OCI-LY7 (cell line): ENCODE measurements at regions not wholly inside any gene's neighbourhood (a gene's known extent, or its start where the extent isn't known, plus 50 kb on each side); places are given as distances from the start of the nearest gene placed in this dataset.

Experiments
- BruUV-seq: library from RNA; stranded (reverse); fragments of 400-500 nt; replicated peaks from 2 replicates; lab custom pipeline; 2021; lab: Mats Ljungman, UMichigan
- CTCF ChIA-PET: fragments of 300-600 bp; sonication (Branson Sonifier 250); formaldehyde crosslinking; loops from one replicate; lab custom pipeline; 2022; ENCODE audit warnings: antibody characterized with exemption; ENCODE audit not compliant: unreplicated experiment; lab: Charles Lee
- POLR2A ChIA-PET: fragments of 300-600 bp; sonication (Branson Sonifier 250); formaldehyde crosslinking; loops from one replicate; lab custom pipeline; 2022; ENCODE audit warnings: antibody characterized with exemption; lab: Charles Lee
- DNase-seq: peaks from one replicate; pipeline ENCODE4 v3.0.0-alpha.2; 2015; ENCODE audit warnings: low spot score
- H2AFZ ChIP-seq: fragments of 200-600 bp; sonication (generic), shearing (Covaris generic); 2 replicates; pipeline ENCODE4 v1.6.1; 2014; ENCODE audit warnings: mild to moderate bottlenecking, antibody characterized with exemption, low read length, moderate library complexity
- H3K27ac ChIP-seq: fragments of 200-600 bp; sonication (generic); 2 replicates; pipeline ENCODE4 v1.5.1; 2014; ENCODE audit warnings: mixed run types, low read depth, mild to moderate bottlenecking, moderate library complexity, low read length, inconsistent platforms; ENCODE audit not compliant: poor library complexity, severe bottlenecking
- H3K36me3 ChIP-seq: fragments of 200-600 bp; sonication (generic); 2 replicates; pipeline ENCODE4 v1.6.1; 2014; ENCODE audit warnings: mild to moderate bottlenecking, antibody characterized with exemption, low read length, moderate library complexity, mixed read lengths; ENCODE audit not compliant: insufficient read depth
- H3K4me1 ChIP-seq: fragments of 200-600 bp; sonication (generic); 2 replicates; pipeline ENCODE4 v1.5.1; 2014; ENCODE audit warnings: mild to moderate bottlenecking, low read length; ENCODE audit not compliant: insufficient read depth, poor library complexity, severe bottlenecking
- H3K4me2 ChIP-seq: fragments of 200-600 bp; sonication (generic); 2 replicates; pipeline ENCODE4 v1.6.1; 2014; ENCODE audit warnings: mild to moderate bottlenecking, low read length
- H3K4me3 ChIP-seq: fragments of 200-600 bp; sonication (generic); 2 replicates; pipeline ENCODE4 v1.5.1; 2014; ENCODE audit warnings: mild to moderate bottlenecking, low read depth, low read length; ENCODE audit not compliant: poor library complexity, severe bottlenecking
- H3K79me2 ChIP-seq: fragments of 200-600 bp; sonication (generic); 2 replicates; pipeline ENCODE4 v1.6.1; 2016; ENCODE audit warnings: low read depth, mild to moderate bottlenecking, low read length, moderate library complexity, mixed read lengths; ENCODE audit not compliant: insufficient read depth
- H3K9me2 ChIP-seq: fragments of 200-600 bp; sonication (generic); 2 replicates; pipeline ENCODE4 v1.6.1; 2016; ENCODE audit warnings: mild to moderate bottlenecking, low read length, mixed read lengths; ENCODE audit not compliant: insufficient read depth
- H3K9me3 ChIP-seq: fragments of 200-600 bp; sonication (generic); 2 replicates; pipeline ENCODE4 v1.6.1; 2014; ENCODE audit warnings: mild to moderate bottlenecking, mixed run types, low read length, mixed read lengths
- H4K20me1 ChIP-seq: fragments of 200-600 bp; sonication (generic); 2 replicates; pipeline ENCODE4 v1.6.1; 2014; ENCODE audit warnings: mild to moderate bottlenecking, antibody characterized with exemption, low read length, moderate library complexity, mixed read lengths; ENCODE audit not compliant: insufficient read depth
- CTCF ChIP-seq: fragments of 200-600 bp; sonication (generic); conservative IDR thresholded peaks from 2 replicates; pipeline ENCODE4 v1.5.1; 2014; ENCODE audit warnings: mild to moderate bottlenecking, antibody characterized with exemption, low read length, moderate library complexity, mixed read lengths
- EZH2phosphoT487 ChIP-seq: fragments of 200-600 bp; sonication (generic); IDR thresholded peaks from 2 replicates; pipeline ENCODE4 v1.6.1; 2018; ENCODE audit warnings: low read depth, borderline replicate concordance, mild to moderate bottlenecking, mixed run types, antibody characterized with exemption, low read length, moderate library complexity, mixed read lengths
- intact Hi-C: fragments of 100-400 bp; cut with micrococcal nuclease; formaldehyde crosslinking; loops from one replicate; pipeline ENCODE4 v1.10.0; 2022; ENCODE audit not compliant: unreplicated experiment

GRCh38 chr5:136526021-136526420 lies 160.7 kb upstream of the TRPC7 start:
- Histone ChIP-seq H3K9me2 (no peaks in the 10 kb centered on the region), H2AFZ (no peak overlapping the region), H3K4me2 (no peak overlapping the region), H3K4me3 (no peak overlapping the region), H3K27ac (no peak overlapping the region), H3K79me2 (no peaks in the 10 kb centered on the region), H4K20me1 (no peaks in the 10 kb centered on the region), H3K4me1 (no peaks in the 10 kb centered on the region), H3K9me3 (no peaks in the 10 kb centered on the region), H3K36me3 (no peaks in the 10 kb centered on the region)
- TF ChIP-seq EZH2phosphoT487 (no peak), CTCF (no peak)
- DNase-seq, result no peak
- no TSS peak for BruUV-seq
- ChIA-PET CTCF (no interaction called here), POLR2A (no interaction called here)
- intact Hi-C loops, result no loop called here

GRCh38 chr5:136525597-136525996 lies 160.3 kb upstream of the TRPC7 start:
- no peak overlapping the region for H3K4me2 ChIP-seq
- POLR2A ChIA-PET, result no interaction called here
- intact Hi-C loops, result no loop called here
- BruUV-seq, result no TSS peak
- H2AFZ ChIP-seq, result no peak overlapping the region
- H3K9me3 ChIP-seq, result no peaks in the 10 kb centered on the region
- no peaks in the 10 kb centered on the region for H4K20me1 ChIP-seq
- no peaks in the 10 kb centered on the region for H3K79me2 ChIP-seq
- CTCF ChIA-PET, result no interaction called here
- no peaks in the 10 kb centered on the region for H3K9me2 ChIP-seq
- no peak for DNase-seq
- TF ChIP-seq EZH2phosphoT487 (no peak), CTCF (no peak)
- no peak overlapping the region for H3K4me3 ChIP-seq
- H3K4me1 ChIP-seq, result no peaks in the 10 kb centered on the region
- no peak overlapping the region for H3K27ac ChIP-seq
- no peaks in the 10 kb centered on the region for H3K36me3 ChIP-seq

- no TSS peak for BruUV-seq
- H3K79me2 ChIP-seq, result no peaks in the 10 kb centered on the region
- H3K4me1 ChIP-seq, result no peaks in the 10 kb centered on the region
- ChIA-PET POLR2A (no interaction called here), CTCF (no interaction called here)
- TF ChIP-seq CTCF (no peak), EZH2phosphoT487 (no peak)
- H3K27ac ChIP-seq, result no peak overlapping the region
- no peak overlapping the region for H3K4me3 ChIP-seq
- no peaks in the 10 kb centered on the region for H3K36me3 ChIP-seq
- DNase-seq, result no peak
- H2AFZ ChIP-seq, result no peak overlapping the region
- no peak overlapping the region for H3K4me2 ChIP-seq
- H4K20me1 ChIP-seq, result no peaks in the 10 kb centered on the region
- no peaks in the 10 kb centered on the region for H3K9me3 ChIP-seq
- intact Hi-C loops, result no loop called here
- no peaks in the 10 kb centered on the region for H3K9me2 ChIP-seq
Measured at GRCh38 chr5:136522217-136522956, 157.0 kb upstream of the TRPC7 start.
